ENCODE measurements at regions not wholly inside any gene's neighbourhood (a gene's known extent, or its start where the extent isn't known, plus 50 kb on each side); places are given as distances from the start of the nearest gene placed in this dataset.
"Not testable (repeated sequence)": the region's sequence is repeated elsewhere in the genome, so short reads cannot be mapped to it uniquely, and the experiment has no call there.

GRCh38 chr6:130494729-130495128, 128.9 kb downstream of the TMEM200A start:
- no peak for DNase-seq

- no peak for DNase-seq
Observed at GRCh38 chr6:130500693-130501092, 134.9 kb downstream of the TMEM200A start.

DNA sequence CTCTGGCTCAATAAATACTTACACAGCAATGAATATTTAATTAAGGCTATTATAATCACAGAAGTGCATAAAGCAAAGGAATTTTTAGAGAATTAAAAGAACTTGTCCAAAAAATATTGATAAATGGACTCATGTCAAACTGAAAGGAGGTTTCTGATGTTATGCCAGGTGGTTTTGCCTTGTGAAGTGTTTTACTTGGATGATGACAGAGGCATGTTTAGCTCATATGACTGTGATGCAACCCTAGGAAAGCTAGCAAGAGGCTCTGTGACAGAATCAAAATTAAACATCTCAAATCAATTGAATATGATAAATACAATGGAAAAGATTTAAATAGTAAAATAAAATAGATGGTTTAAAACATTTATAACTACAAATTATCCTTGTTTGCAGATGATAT, 137.3 kb downstream of the TMEM200A start:
- no peak for DNase-seq

- no peak for DNase-seq
Observed at GRCh38 chr6:130505808-130506598, 140.2 kb downstream of the TMEM200A start.

GRCh38 chr6:130507005-130507665, 141.3 kb downstream of the TMEM200A start:
- DNase-seq, result not testable (repeated sequence)

DNA sequence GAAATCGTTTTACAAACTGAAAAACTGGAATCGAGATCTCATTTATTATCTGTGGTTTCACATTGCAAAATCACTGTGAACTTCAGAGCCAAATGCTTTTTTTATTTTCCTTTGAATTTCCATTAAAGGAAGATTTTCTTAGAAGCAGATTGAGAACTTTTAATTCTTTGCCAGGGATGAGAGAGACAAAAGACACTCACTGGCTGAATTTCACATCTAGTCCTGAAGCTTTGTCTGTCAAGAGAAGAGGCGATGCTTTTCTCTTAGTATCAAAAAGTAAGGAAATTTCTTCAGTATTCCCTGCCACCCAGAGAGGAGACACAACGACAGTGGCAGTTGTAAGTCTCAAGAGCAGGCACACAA, 141.8 kb downstream of the TMEM200A start:
- DNase-seq, result no peak

- peak; percentile 84 for DNase-seq
Observed at GRCh38 chr6:130513770-130514169, 148.0 kb downstream of the TMEM200A start.

DNA sequence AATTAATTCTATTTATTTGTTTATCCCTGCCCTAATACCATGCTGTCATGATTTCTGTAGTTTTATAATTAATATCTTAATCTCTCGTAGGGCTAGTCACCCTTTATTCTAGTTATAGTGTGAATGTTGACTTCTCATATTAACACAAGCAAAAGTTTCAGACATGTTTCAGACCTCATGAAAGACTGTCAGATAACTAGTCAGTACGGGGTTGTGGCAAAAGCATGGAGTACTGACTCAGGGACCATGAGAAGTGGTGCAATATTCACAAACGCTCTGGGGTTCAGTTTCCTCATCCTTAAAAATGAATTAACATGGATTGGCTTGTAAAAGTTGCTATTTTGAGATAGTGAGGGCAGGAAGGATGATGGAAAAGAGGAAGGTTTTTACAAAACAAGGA, 148.9 kb downstream of the TMEM200A start:
- DNase-seq, result no peak

DNA sequence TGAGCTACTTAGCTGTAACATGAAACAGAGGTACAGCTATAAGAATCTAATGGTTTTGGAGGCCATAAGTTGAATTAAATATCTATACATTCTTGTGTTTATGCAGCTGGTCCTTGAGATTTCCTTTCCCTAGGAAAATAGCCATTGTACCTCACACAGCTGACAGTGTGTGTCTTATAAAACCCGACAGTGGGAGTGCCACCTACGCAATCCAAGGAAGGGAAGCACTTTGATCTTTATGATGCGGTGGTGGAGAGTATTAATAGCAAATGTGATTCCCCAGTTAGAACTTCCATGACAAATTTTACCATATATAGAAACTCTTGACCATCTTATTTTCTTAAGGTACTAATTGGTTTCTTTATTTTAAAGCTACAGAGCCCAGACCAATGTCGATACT, 149.5 kb downstream of the TMEM200A start:
- no peak for DNase-seq

DNA sequence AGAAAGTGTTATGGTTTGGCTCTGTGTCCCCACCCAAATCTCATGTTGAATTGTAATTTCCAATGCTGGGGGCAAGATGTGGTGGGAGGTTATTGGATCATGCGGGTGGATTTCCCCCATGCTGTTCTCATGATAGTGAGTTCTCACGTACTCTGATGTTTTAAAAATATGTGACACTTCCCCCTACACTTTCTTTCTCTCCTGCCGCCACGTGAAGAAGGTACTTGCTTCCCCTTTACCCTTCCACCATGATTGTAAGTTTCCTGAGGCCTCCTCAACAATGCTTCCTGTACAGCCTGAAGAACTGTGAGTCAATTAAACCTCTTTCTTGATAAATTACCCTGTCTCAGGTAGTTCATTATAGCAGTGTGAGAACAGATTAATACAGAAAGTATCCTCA, 150.8 kb downstream of the TMEM200A start:
- DNase-seq, result no peak

DNA sequence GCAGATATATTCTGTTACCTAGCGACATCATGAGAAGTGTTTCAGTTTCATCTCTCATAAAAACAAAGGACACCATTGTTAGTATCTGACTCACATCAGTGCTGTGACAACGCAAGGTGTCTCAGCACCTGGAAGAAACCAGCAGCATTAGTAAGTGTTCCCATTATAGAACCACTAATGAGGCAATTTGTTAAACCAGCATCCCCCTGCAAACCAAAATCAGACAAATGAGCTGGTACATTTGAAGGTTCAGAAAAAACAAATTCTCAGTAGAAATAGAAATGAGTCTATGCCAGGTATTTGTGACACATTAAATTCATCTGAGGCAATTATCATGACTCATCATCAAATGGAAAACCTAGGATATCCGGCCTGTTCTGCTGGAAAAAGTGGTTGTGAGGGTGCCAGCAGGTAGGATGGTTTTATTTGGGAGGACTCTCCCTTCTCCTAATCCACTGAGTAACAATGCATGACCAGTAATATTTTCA, 151.7 kb downstream of the TMEM200A start:
- DNase-seq, result no peak

GRCh38 chr6:130518588-130518987, 152.8 kb downstream of the TMEM200A start:
- DNase-seq, result no peak

- DNase-seq, result no peak
Observed at GRCh38 chr6:130520221-130520620, 154.4 kb downstream of the TMEM200A start.

GRCh38 chr6:130520801-130521200, 155.0 kb downstream of the TMEM200A start:
- no peak for DNase-seq

- no peak for DNase-seq
Observed at GRCh38 chr6:130524552-130524951, 158.7 kb downstream of the TMEM200A start.

DNA sequence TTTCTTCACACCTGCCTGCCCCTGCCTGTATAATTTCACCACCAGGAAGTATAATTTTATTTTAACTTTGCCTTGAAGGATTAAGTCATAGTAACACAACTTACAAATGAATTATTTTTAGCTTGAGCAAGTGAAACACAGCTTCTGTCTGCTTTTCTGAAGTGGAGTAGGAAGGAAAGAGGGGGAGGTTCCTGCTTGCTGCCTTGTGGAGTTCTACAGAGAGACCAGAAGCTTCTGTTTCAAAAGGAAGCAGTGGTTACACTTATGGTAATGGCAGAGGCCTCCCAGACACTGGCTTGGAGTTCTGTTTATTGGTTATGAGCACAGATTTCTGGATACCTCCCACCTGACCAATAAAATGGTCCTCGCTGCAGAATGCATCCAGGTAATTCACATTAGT, 159.6 kb downstream of the TMEM200A start:
- no peak for DNase-seq

GRCh38 chr6:130526466-130526865, 160.6 kb downstream of the TMEM200A start:
- no peak for DNase-seq

DNA sequence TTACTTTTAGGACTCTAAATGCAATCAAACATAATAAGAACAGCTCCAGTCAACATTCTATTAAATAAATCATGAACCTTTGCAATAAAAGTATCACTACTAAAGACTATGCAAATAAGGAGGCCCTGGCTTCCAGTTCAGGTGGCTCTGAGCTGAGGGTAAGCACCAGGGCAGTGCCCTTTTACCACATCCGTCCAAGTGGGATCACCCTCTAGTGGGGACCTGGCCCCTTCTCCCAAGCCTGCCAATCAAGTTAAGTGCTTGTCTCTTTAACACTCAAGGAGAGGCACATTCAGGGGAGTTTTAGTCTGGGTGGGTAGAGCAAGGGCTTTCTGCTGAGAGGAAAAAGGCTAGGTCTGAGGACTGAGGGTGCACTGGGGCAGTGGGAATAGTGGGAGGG, 161.4 kb downstream of the TMEM200A start:
- DNase-seq, result no peak

- DNase-seq, result no peak
Observed at GRCh38 chr6:130529569-130530149, 163.8 kb downstream of the TMEM200A start.

- DNase-seq, result no peak
Observed at GRCh38 chr6:130534627-130535026, 168.8 kb downstream of the TMEM200A start.

DNA sequence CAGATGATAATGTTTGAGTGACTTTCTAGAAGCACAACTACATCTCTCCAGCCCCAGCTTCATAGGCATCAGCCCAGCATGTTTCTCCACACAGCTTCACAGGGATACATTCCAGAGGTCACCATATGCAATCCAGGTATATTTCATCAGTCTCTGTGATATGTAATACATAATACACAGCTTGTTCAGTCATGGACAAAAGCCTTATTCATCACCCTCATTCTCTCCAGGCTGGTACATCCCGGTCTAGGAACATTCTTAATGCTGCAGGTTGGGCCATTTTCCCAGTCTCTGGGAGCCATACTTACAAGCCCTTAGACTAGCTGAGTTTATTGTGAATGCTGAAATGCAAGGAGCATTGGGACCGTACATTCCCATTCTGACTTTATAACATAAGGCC, 169.4 kb downstream of the TMEM200A start:
- no peak for DNase-seq

- DNase-seq, result no peak
Observed at GRCh38 chr6:130537447-130537846, 171.6 kb downstream of the TMEM200A start.

- DNase-seq, result no peak
Observed at GRCh38 chr6:130547723-130548122, 181.9 kb downstream of the TMEM200A start.

DNA sequence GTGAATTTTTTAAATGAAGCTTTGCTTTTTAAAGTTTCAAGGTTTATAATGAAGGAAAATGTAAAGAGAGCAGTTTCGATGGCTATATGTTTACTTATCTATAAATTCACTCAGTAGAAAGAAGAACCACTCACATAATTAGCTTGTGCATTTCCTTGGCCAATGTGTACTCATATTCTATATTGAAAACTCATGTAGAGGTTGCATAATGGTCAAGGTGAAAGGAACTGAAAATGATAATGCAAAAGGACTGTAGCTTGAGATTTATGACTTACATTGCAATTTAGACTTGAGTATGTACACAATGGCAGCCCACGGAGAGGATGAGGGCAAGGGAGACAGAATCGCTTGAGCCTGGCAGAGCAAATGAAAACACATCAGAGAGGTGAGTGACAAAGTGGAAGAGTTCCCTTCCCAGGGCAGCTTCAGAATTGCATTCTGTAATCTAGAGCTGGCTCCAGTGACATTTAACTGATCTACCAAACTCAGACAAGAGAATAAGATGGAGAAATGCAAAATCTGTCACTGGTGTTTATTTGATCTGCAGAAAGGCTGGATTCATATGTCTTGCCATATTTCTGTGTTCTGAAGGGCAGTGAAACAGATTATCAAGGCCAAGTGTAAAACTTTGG, 191.8 kb downstream of the TMEM200A start:
- DNase-seq, result no peak

All from CD4-positive, alpha-beta T cell treated with Interleukin-15 for 1 hour (primary cell).